Right lobe of liver (tissue), 6 donors: ENCODE measurements at regions not wholly inside any gene's neighbourhood (a gene's known extent, or its start where the extent isn't known, plus 50 kb on each side); places are given as distances from the start of the nearest gene placed in this dataset.

ENCODE experiments used
- ATAC-seq, 4 donors: fragments of 200-7000 bp; cut with Tn5 transposase; one replicate each; pipeline ENCODE4 v1.9.1; 2020; ENCODE audit warnings: mild to moderate bottlenecking in 4 of 4, moderate library complexity in 4 of 4
- DNase-seq, 3 donors: peaks; one replicate each; pipeline ENCODE4 v3.0.0-alpha.2; 2020
- H3K27ac ChIP-seq, 3 donors: fragments of 200-600 bp; one replicate each; pipeline ENCODE4 v1.8.0; 2022
- H3K27me3 ChIP-seq, 2 donors: fragments of 200-600 bp; one replicate each; pipeline ENCODE4 v1.8.0; 2022
- H3K36me3 ChIP-seq, 4 donors: fragments of 200-600 bp; sonication (generic) in 1 of 4; one replicate each; pipeline versions ENCODE4 v1.5.1 to v1.8.0; 2017 to 2022; ENCODE audit warnings: control low read depth in 1 of 4
- H3K4me1 ChIP-seq, 4 donors: fragments of 200-600 bp; sonication (generic) in 1 of 4; one replicate each; pipeline versions ENCODE4 v1.5.1 to v1.8.0; 2017 to 2022; ENCODE audit warnings: control low read depth in 1 of 4
- H3K4me3 ChIP-seq, 3 donors: fragments of 200-600 bp; one replicate each; pipeline ENCODE4 v1.8.0; 2022
- H3K9me3 ChIP-seq, 4 donors: fragments of 200-600 bp; sonication (generic) in 1 of 4; one replicate each; pipeline versions ENCODE4 v1.5.1 to v1.8.0; 2017 to 2022; ENCODE audit warnings: control low read depth in 1 of 4
- CTCF ChIP-seq, 4 donors: fragments of 200-600 bp in 3 of 4; fragments of 450-650 bp in 1 of 4; IDR thresholded peaks; one replicate each; pipeline versions ENCODE4 v1.5.1 to v1.8.0; 2016 to 2022; ENCODE audit warnings: antibody characterized with exemption in 4 of 4, mild to moderate bottlenecking in 2 of 4
- POLR2A ChIP-seq: fragments of 450-650 bp; IDR thresholded peaks from one replicate; pipeline ENCODE4 v1.6.1; 2017; ENCODE audit warnings: antibody characterized with exemption, mild to moderate bottlenecking
- WGBS: methylation state at CpG from one replicate; pipeline ENCODE4 v1.1.6; 2018; ENCODE audit warnings: low coverage, low lambda C conversion rate; ENCODE audit not compliant: insufficient coverage; ENCODE audit errors: missing lambda C conversion rate; 5-methylcytosine and 5-hydroxymethylcytosine counted together
- intact Hi-C, 2 donors: fragments of 100-400 bp; cut with DNase I; formaldehyde crosslinking; loops; one replicate each; pipeline versions ENCODE4 v1.11.2 to v1.14.1; 2022
- donor health status: DM: no; HTN: yes; CAD: no.
- donor health status: DM: no; HTN: no; CAD: no.
- donor health status: DM: no; HTN: no; CAD: no.
- donor health status: DM: no; HTN: yes; CAD: no.
- donor health status: DM: no; HTN: yes; CAD: no.

- no peaks in the 10 kb centered on the region for H3K4me1 ChIP-seq
- intact Hi-C loops = no loop called here
- H3K27ac ChIP-seq = no peak overlapping the region
- DNase-seq = no peak
- no peak overlapping the region for H3K4me3 ChIP-seq
- 86% methylated on average over 4 of the region's 4 CpGs for WGBS
- no peaks in the 10 kb centered on the region for H3K27me3 ChIP-seq
- ATAC-seq = no peak
- TF ChIP-seq POLR2A (no peak), CTCF (IDR thresholded peaks at IDR 0.05) (no peak)
- H3K9me3 ChIP-seq = no peaks in the 10 kb centered on the region
- no peaks in the 10 kb centered on the region for H3K36me3 ChIP-seq
Measured at GRCh38 chr6:115363379-115363778, 697.3 kb downstream of the FRK start.

GRCh38 chr6:115362234-115362633, 698.5 kb downstream of the FRK start:
- intact Hi-C loops = no loop called here
- no peak overlapping the region for H3K4me3 ChIP-seq
- DNase-seq = no peak
- TF ChIP-seq CTCF (IDR thresholded peaks at IDR 0.05) (no peak), POLR2A (no peak)
- H3K27me3 ChIP-seq = no peaks in the 10 kb centered on the region
- WGBS = 73% methylated on average over 1 of the region's 1 CpG
- H3K27ac ChIP-seq = no peak overlapping the region
- no peak for ATAC-seq
- H3K36me3 ChIP-seq = no peaks in the 10 kb centered on the region
- no peaks in the 10 kb centered on the region for H3K9me3 ChIP-seq
- no peaks in the 10 kb centered on the region for H3K4me1 ChIP-seq

- WGBS = 63% methylated on average over 2 of the region's 2 CpGs
- H3K4me3 ChIP-seq = no peak overlapping the region
- intact Hi-C loops = no loop called here
- H3K27me3 ChIP-seq = no peaks in the 10 kb centered on the region
- TF ChIP-seq CTCF (IDR thresholded peaks at IDR 0.05) (no peak), POLR2A (no peak)
- no peaks in the 10 kb centered on the region for H3K36me3 ChIP-seq
- no peaks in the 10 kb centered on the region for H3K9me3 ChIP-seq
- no peak overlapping the region for H3K27ac ChIP-seq
- ATAC-seq (no peak), DNase-seq (no peak)
- no peaks in the 10 kb centered on the region for H3K4me1 ChIP-seq
Measured at GRCh38 chr6:115360602-115361325, 699.9 kb downstream of the FRK start.

- no peaks in the 10 kb centered on the region for H3K36me3 ChIP-seq
- no peaks in the 10 kb centered on the region for H3K9me3 ChIP-seq
- ATAC-seq (no peak), DNase-seq (no peak)
- H3K4me3 ChIP-seq = no peak overlapping the region
- no peak for TF ChIP-seq POLR2A
- TF ChIP-seq CTCF (IDR thresholded peaks at IDR 0.05) = no peak
- no peak overlapping the region for H3K27ac ChIP-seq
- no peaks in the 10 kb centered on the region for H3K4me1 ChIP-seq
- no peaks in the 10 kb centered on the region for H3K27me3 ChIP-seq
- intact Hi-C loops = no loop called here
Measured at GRCh38 chr6:115358616-115359015, 702.1 kb downstream of the FRK start.

GRCh38 chr6:115356371-115356770, 704.3 kb downstream of the FRK start:
- intact Hi-C loops = no loop called here
- Histone ChIP-seq H3K27me3 (no peaks in the 10 kb centered on the region), H3K36me3 (no peaks in the 10 kb centered on the region), H3K9me3 (no peaks in the 10 kb centered on the region), H3K27ac (no peak overlapping the region), H3K4me3 (no peak overlapping the region), H3K4me1 (no peaks in the 10 kb centered on the region)
- ATAC-seq = no peak
- no peak for DNase-seq
- TF ChIP-seq CTCF (IDR thresholded peaks at IDR 0.05) (no peak), POLR2A (no peak)
- 17% methylated on average over 1 of the region's 1 CpG for whole genome bisulfite sequencing
